CD4-positive, alpha-beta T cell treated with Interleukin-12 subunit alpha and Interleukin-12 subunit beta, for 1 hour (primary cell): ENCODE measurements at regions not wholly inside any gene's neighbourhood (a gene's known extent, or its start where the extent isn't known, plus 50 kb on each side); places are given as distances from the start of the nearest gene placed in this dataset.

Source experiments
- DNase-seq: peaks from one replicate; pipeline ENCODE4 v3.0.0-alpha.2; 2020

- DNase-seq: no peak
Observed at GRCh38 chr21:20729376-20729775, 268.8 kb upstream of the NCAM2 start.

GRCh38 chr21:20730441-20730840, 267.8 kb upstream of the NCAM2 start:
- no peak for DNase-seq

- no peak for DNase-seq
Observed at GRCh38 chr21:20735257-20735656, 263.0 kb upstream of the NCAM2 start.

- no peak for DNase-seq
Observed at GRCh38 chr21:20737227-20737913, 260.8 kb upstream of the NCAM2 start.

- no peak for DNase-seq
Observed at GRCh38 chr21:20739421-20739820, 258.8 kb upstream of the NCAM2 start.

- no peak for DNase-seq
Observed at GRCh38 chr21:20741445-20741844, 256.8 kb upstream of the NCAM2 start.

GRCh38 chr21:20760221-20760620, 238.0 kb upstream of the NCAM2 start:
- DNase-seq: no peak

- DNase-seq: no peak
Observed at GRCh38 chr21:20774737-20775136, 223.5 kb upstream of the NCAM2 start.

- no peak for DNase-seq
Observed at GRCh38 chr21:20779321-20779720, 218.9 kb upstream of the NCAM2 start.

- DNase-seq: no peak
Observed at GRCh38 chr21:20783611-20784010, 214.6 kb upstream of the NCAM2 start.

- no peak for DNase-seq
Observed at GRCh38 chr21:20789729-20790500, 208.3 kb upstream of the NCAM2 start.

- no peak for DNase-seq
Observed at GRCh38 chr21:20800106-20800505, 198.1 kb upstream of the NCAM2 start.

GRCh38 chr21:20802201-20802600, 196.0 kb upstream of the NCAM2 start:
- DNase-seq: no peak

GRCh38 chr21:20802631-20803260, 195.5 kb upstream of the NCAM2 start:
- no peak for DNase-seq

GRCh38 chr21:20811702-20812101, 186.5 kb upstream of the NCAM2 start:
- DNase-seq: no peak

- no peak for DNase-seq
Observed at GRCh38 chr21:20814090-20814489, 184.1 kb upstream of the NCAM2 start.

- no peak for DNase-seq
Observed at GRCh38 chr21:20822666-20823065, 175.5 kb upstream of the NCAM2 start.

GRCh38 chr21:20852866-20853265, 145.3 kb upstream of the NCAM2 start:
- no peak for DNase-seq

GRCh38 chr21:20856926-20857325, 141.3 kb upstream of the NCAM2 start:
- DNase-seq: no peak

- no peak for DNase-seq
Observed at GRCh38 chr21:20874202-20874601, 124.0 kb upstream of the NCAM2 start.

- no peak for DNase-seq
Observed at GRCh38 chr21:20875742-20876141, 122.5 kb upstream of the NCAM2 start.

GRCh38 chr21:20877976-20878375, 120.2 kb upstream of the NCAM2 start:
- no peak for DNase-seq

- no peak for DNase-seq
Observed at GRCh38 chr21:20882462-20883407, 115.5 kb upstream of the NCAM2 start.
